Breast epithelium (tissue), 3 donors: ENCODE measurements at regions not wholly inside any gene's neighbourhood (a gene's known extent, or its start where the extent isn't known, plus 50 kb on each side); places are given as distances from the start of the nearest gene placed in this dataset.

Experiments
- POLR2A ChIP-seq: fragments of 450-650 bp; IDR thresholded peaks from one replicate; pipeline ENCODE4 v1.6.1; 2016; ENCODE audit warnings: antibody characterized with exemption, mild to moderate bottlenecking, moderate library complexity
- TF ChIP-seq, protein P1 (sequence below), 3 donors: fragments of 450-650 bp; IDR thresholded peaks; one replicate each; pipeline ENCODE4 v1.5.1; 2016 to 2017; ENCODE audit warnings: antibody characterized with exemption in 3 of 3, mild to moderate bottlenecking in 3 of 3, moderate library complexity in 3 of 3

DNA sequence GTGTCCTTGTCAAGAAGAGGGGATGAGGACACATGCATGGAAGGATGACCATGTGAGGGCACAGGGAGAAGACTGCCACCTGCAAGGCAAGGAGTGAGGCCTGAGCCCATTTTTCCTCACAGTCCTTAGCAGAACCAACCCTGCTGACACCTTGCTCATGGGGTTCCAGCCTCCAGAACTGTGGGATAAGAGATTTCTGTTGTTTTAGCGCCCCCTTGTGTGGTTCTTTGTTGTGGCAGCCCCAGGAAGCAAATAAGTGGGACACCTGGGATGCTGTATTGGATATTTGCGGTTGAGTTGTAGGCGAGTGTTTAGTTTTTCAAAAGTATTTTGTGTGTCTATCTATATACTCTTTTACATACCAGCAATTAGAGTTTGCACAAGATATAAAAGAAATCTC is 206.4 kb downstream of the NXNL2 start:
- no peak for TF ChIP-seq POLR2A
- TF ChIP-seq, protein P1, sequence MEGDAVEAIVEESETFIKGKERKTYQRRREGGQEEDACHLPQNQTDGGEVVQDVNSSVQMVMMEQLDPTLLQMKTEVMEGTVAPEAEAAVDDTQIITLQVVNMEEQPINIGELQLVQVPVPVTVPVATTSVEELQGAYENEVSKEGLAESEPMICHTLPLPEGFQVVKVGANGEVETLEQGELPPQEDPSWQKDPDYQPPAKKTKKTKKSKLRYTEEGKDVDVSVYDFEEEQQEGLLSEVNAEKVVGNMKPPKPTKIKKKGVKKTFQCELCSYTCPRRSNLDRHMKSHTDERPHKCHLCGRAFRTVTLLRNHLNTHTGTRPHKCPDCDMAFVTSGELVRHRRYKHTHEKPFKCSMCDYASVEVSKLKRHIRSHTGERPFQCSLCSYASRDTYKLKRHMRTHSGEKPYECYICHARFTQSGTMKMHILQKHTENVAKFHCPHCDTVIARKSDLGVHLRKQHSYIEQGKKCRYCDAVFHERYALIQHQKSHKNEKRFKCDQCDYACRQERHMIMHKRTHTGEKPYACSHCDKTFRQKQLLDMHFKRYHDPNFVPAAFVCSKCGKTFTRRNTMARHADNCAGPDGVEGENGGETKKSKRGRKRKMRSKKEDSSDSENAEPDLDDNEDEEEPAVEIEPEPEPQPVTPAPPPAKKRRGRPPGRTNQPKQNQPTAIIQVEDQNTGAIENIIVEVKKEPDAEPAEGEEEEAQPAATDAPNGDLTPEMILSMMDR (IDR thresholded peaks at IDR 0.05) = no peak
